Left lobe of liver (tissue), 2 donors: ENCODE measurements at regions not wholly inside any gene's neighbourhood (a gene's known extent, or its start where the extent isn't known, plus 50 kb on each side); places are given as distances from the start of the nearest gene placed in this dataset.

Source experiments
- ATAC-seq: fragments of 200-7000 bp; cut with Tn5 transposase; one replicate; pipeline ENCODE4 v1.9.1; 2020; ENCODE audit warnings: mild to moderate bottlenecking, moderate library complexity
- DNase-seq: peaks from one replicate; pipeline ENCODE4 v3.0.0-alpha.2; 2020; ENCODE audit warnings: low spot score
- donor health status: DM: no; HTN: no; CAD: no; lungs with moderate emphysema.
- donor health status: DM: no; HTN: yes; CAD: no.

DNA sequence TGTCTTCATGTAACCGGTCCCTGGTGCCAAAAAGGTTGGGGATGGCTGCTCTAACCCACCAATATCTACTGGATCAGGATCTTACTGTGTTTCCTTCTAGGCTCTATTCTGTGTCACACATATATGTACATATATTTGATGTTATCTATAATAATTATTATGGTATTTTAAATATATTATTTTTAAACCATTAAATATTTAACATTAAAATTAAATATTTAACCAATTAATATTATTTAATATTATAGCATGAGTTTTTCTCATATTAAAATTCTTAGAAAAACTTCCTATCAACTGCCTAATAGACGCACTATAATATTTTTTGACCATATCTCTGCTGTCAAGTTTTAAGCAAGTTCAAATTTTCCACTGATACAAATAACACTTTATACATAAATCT, 196.9 kb upstream of the PLET1 start:
- no peak for DNase-seq
- no peak for ATAC-seq

DNA sequence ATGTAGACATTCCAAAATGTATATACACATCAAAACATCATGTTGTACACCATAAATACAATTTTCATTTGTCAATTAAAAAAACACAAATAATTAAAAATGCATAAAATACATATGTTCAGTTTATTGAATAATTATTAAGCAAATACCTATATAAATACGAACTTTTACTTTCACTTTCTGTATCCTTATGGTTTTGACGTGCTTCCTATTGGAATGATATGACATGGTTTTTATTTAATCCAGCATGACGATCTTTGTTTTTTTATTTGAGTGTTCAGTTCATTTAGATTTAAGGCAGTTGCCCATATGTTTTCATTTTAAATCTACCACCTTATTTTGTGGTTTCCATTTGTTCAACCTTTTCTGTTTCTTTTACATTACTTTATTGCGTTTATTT, 198.3 kb upstream of the PLET1 start:
- DNase-seq, result no peak
- no peak for ATAC-seq

DNA sequence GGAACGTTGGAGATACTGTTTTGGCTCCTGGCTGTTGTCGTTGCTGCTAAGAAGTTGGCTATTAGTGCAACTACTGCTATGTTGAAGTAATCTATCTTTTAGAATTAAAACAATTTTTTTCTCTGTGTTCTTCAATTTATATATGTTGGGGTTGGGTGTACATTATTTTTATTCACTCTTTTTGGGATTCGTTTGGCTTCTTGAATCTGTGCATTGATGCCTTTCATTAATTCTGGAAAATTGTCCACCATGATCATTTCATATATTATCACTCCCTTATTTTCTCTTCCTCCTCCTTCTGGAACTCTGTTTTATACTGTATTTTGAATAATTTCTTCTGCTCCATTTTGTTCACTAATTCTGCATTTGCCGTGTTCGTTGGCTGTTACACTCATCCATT, 199.5 kb upstream of the PLET1 start:
- DNase-seq (no peak), ATAC-seq (no peak)

DNA sequence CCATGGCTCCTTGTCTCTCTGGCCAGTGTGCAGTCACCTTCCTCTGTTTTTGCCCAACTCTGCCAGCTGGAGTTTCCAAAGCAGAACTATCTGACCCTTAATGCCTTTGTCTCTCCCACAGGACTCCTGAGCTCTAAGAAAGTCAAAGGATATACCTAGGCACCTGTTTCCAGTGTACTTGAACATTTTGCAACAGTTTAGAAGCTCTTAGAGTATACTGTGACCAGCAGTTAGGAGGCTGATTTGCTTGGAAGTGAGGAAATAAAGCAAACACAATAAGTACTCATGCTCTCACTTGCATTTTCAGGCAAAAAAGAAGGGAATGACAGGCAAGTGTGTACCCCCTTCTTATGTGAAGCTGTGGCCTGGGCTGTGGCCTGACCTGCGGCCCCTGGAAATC, 204.3 kb upstream of the PLET1 start:
- ATAC-seq (no peak), DNase-seq (no peak)

DNA sequence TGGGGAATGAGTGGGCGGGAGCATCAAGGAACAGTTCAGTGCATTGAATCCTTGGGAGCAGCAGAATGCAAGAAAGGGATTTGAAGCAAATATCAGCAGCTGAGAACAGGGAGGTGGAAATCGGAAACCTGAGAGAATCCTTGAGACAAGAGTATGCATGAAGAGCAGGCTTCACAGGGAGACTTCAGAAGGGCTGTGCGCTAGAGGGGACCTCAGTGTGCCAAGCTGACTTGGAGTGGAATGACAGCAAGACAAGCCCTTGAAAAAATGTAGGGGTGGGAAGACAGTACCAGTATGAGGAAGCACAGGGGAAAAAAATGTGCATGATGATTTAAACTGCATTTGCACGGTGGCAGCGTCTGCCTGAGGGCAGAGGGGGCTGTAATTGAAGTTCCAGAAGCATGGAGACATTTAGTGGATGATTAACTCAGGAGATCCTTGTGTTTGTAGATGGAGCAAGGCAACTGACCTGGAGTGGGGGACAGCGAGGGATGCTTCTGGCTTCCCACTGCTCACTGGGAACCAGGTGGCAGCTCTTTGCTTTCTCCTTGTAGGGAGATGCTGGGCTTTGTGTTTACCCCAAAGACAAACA, 204.9 kb upstream of the PLET1 start:
- no peak for ATAC-seq
- DNase-seq, result no peak

DNA sequence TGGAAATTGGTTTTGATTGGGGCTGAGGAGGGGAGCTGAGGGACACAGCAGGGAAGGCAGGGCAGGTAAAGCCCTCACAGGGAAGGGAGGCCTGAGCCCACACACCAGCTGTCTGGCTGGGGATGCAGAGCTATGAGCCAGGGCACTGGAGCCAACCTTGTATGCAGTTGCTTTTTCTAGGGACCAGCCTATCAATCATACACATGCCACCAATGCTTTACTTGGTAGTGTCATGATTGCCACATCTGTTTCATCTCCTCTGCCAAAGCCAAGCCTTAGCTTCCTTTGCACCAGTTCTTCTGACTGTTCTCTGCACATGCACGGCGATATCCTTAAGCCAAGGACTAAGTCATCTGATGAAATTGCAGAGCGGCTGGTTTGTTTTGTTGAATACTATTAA, 207.1 kb upstream of the PLET1 start:
- ATAC-seq (no peak), DNase-seq (no peak)

DNA sequence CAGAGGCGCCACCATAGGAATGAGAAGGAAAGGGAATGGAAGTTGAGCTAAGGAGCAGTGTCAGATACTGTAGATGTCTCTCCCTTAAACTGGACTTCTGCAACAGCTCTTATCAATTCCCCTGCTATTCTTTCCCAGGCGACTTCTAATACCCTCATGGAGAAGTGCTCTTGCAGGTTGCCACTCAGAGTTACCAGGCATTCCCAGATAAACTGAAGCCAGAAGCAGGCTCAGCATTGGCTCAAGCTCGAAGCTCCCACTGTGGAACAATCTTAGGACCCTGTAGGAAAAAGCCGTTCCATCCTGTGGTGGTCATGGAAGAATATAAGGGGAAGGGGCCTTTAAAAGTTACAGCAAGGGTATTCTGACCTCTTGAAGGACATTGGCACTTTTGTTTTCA, 208.7 kb upstream of the PLET1 start:
- DNase-seq (no peak), ATAC-seq (no peak)

DNA sequence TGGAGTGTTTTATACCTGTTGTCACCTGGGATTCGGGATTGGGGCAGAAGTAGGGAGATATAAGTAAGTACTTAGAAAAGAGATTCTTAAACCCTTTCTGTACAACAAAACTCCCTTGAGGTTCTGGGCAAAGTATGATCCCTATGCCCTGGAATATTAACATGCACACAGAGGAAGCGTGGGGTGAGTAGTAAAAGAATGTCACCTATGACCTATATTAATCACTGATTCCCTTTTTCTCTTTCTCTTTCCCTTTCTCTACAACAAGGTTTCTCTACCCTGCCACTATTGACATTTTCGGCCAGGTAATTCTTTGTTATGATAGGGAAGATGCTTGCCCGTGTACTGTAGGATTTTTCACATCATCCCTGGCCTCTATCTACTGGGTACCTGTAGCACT, 209.7 kb upstream of the PLET1 start:
- no peak for DNase-seq
- peak; percentile 28 for ATAC-seq

DNA sequence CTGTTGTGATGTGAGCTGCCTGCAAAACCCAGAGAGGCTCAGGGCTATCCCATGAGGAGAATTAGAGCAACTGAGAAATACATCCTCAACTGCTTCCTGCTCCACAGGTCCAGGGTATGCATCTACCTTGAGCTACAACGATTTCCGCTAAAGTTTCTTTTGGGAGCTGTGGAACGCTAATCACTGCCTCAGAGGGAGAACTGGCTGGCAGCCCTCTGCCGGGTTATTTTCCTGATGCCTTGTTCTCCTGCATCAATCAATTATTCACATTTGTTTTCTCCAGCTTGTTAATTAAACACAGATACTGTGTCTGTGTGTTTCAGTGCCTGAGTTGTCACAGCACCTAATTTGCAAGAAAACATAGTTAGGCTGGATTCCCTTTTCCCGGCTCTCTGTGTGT, 211.1 kb upstream of the PLET1 start:
- no peak for DNase-seq
- ATAC-seq, result no peak

DNA sequence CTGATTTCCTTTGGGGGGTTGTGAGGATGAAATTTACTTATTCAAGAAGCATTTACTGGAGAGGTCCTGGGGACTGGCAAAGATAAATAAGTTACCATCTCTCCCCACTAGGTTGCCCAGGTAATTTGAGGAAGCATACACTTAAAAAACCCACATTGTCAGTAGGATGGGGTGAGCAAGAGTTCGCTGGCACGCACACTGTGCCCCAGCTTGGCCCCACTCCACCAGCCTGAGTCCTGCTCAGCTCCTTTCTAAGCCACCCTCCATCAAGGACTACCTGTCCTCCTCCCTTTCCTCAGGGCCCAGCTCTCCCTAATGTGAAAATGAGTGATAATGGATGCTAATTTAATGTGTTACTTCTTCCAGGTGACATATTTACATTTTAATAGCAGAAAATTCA, 216.5 kb upstream of the PLET1 start:
- no peak for ATAC-seq

DNA sequence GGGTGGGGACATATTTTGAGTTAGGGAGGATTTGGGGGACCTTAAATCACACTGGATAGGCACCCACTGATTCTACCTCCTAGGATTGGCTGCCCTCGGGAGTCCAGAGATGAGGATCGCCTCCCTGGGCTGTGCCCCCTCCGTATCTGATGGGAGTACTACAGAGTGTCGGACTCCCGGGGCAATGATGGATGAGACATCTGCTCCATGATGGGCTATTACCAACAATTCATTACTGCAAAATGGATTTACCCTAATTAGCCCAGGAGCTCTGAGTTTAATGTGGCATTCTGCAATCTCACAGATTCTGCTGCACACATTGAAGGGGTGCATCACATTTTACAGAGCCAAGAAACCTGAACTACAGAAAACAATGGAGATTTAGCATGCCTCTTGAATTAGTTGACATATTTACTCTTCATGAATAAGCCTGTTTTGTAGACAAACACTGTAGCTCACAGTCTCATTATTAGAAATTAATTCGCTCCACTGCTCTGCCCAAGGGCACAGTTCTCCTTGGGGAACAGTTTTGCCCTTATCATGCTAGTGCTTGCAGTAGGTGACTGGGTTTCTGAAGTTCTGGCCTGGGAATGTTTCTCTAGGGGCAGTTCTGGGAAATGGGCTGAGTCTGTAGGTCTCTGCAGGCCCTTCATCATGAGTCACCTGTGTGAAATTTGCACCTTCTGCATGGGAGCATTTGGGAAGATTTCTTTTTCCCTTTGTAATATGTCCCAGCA, 217.1 kb upstream of the PLET1 start:
- no peak for ATAC-seq
- DNase-seq, result no peak

More for the DNA sequence above, 216.5 kb upstream of the PLET1 start:
- no peak for DNase-seq

DNA sequence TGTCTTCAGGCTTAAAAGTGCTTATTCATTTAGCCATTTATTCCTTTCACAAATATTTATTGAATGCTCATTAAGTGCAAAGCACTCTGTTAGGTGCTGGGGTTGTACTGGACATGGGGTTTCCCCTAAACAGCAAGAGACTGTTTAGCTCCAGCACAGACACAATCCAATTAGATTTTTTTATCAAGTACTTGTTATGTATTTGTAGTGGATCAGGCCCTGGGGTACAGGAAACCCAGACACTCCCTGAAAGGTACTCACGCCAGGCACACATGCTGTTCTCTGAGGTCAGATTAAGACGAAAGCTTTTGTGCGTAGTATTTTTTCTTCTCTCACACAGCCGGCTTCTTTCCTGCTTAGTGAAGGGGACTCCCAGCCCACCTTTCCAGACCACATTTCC, 218.1 kb upstream of the PLET1 start:
- no peak for ATAC-seq

DNA sequence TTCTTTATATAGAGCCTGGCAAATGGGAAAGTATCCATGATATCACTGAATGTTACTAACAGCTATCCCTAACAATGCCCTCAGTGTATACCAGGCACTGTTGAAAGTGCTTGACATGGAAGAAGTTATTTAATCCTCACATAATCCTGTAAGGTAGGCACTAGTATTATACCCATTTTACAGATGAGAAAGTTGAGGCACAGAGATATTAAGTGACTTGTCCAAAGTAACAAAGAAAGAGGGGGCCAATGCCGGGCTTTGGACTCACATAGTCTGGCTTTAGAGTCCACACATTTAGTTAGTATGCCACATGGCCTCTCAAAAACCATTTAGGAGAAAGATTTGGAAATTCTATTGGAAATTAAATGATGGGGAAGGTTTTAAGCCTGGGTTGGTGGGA, 220.8 kb upstream of the PLET1 start:
- no peak for ATAC-seq
- DNase-seq, result no peak

More for the DNA sequence above, 218.1 kb upstream of the PLET1 start:
- no peak for DNase-seq

DNA sequence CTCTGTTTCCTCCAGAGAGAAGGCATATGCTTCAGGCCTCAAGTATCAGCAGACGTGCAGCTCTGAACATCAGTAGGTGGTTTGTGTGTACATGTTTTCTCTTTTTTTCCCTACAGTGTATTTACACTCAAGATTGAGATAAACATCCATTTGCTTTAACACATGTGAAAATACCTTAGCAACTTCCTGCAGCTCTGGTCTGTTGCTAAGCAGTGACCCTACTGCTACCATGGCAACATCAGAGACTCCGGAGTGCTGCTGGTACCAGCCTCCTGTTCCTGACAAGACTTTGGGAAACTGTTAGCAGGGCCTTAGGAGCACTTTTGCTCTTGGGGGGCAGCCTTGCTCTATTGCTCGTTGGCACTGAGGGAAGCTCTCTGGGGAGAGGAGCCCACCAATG, 221.2 kb upstream of the PLET1 start:
- no peak for DNase-seq

DNA sequence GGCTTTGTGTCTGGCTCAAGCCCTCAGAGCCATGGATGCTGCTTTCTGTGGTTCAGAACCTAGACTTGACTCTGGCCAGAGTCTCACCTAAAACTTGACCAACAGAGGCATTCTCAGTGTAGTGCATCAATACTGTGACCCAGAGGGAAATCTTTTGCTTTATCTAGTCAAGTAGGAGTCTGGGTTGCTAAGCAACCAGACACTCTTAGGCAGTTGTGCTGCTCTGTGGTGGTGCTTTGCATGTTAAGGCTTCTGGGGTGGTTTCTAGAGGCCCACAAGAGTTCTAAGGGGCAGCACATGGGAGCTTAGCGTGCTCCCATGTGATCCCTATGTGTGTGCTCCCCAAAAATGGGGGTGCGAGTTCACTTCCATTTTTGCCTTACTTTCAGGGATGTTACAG, 224.6 kb upstream of the PLET1 start:
- no peak for ATAC-seq

More for the DNA sequence above, 221.2 kb upstream of the PLET1 start:
- ATAC-seq, result no peak

DNA sequence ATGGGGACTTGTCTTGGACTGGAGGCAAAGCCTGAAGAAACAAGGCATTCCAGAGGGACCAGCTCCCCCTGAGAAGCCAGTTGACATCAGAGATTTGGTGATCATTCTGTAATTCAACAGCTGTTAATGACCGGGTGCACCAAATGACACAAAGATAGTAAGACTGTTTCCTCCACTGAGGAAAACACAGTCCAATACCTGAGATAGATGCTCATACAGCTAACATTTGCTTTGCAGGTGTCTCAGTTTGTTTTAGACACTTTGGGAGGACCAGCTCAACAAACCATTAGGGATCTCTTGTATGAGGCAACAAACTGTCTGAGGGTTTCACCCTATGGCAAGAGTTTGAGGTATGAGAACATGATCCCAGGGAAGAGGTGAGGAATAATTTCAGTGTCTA, 237.2 kb upstream of the PLET1 start:
- DNase-seq (no peak), ATAC-seq (no peak)

More for the DNA sequence above, 224.6 kb upstream of the PLET1 start:
- no peak for DNase-seq

DNA sequence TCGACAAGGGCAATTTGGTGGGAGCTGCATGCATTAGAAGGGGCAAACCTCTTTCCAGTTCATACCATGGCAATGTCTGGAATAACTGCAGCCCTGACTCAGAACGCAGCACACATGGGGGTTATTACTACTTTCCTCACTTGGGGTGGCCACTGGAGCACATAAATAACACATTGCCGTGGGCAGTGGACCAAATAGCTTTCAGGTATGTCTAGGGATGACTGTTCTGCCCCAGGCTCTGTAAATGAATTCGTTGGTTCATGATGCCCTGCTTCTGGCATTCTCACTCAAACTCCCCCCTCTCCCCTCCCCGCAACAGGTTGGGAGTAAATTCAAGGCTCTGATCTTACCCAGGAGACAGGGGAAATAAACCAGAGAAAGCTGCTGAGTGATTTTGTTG, 238.0 kb upstream of the PLET1 start:
- no peak for DNase-seq
- ATAC-seq, result no peak

DNA sequence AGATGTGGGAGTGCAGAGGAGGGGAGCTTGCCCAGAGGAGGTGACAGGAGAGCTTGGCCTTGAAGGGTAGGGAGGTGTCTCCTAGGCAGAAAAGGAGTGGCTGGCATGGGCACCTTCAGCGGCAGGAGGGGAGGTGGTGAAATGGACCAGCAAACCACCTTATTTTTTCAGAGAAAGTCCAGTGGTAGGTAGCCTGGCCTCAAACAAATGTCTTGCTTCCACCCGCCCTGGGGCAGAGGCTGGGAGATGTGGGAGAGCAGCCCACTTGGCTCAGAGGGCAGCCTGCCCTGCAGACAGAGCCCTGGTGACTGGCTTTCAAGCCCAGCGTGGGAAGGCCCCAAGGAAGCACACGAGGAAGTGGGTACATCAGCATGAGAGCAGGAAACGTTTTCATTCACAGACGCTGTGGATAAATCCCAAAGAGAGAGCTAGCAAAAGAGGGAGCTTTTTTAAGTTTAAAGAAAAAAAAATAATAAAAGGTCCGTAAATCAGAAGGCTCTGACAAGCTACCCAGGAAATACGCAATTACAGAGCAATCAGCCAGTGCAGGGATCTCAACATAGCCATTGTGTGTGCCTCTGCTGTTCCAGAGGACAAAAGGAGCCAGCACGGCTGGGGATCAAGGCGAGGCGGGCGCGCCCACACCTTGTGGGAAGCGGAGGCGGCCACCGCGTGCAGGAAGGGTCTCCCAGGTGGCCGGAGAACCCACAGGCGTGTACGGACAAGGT, 238.7 kb upstream of the PLET1 start:
- DNase-seq (no peak), ATAC-seq (no peak)

DNA sequence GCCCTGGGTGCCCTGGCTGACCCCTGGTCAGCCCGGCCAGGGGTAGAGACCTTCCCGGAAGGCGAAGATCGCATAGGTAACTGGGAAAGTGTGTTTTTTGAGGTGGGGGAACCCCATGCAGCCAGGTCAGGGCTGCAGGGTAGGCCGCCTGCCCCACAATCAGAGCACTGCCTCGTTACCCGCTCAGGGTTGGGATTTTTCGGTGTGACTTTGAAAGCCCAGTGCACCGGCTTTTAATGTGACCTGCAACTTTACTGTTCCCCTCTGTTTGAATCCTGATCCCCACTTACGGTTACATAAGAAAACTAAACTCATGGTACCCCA, 239.2 kb upstream of the PLET1 start:
- no peak for DNase-seq
- no peak for ATAC-seq

DNA sequence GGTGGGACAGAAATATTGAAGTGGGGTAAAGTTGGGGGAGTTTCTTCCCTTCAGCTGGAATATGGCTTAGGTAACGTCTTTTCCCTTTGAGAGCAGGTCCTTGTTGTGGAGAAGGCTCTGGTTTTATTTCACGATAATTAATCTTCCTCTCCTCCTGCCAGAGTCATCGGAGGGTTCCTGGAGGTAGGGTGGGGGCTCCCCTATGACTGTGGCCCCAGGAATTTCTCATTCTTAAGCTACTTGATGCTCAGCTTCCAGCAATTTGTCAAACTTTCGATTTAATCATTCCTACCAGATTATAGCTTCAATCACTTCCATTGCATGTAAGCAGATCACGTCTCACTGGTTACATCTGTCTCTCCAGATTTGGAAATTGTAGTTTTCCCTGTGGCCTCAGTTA, 242.8 kb upstream of the PLET1 start:
- ATAC-seq (no peak), DNase-seq (no peak)

DNA sequence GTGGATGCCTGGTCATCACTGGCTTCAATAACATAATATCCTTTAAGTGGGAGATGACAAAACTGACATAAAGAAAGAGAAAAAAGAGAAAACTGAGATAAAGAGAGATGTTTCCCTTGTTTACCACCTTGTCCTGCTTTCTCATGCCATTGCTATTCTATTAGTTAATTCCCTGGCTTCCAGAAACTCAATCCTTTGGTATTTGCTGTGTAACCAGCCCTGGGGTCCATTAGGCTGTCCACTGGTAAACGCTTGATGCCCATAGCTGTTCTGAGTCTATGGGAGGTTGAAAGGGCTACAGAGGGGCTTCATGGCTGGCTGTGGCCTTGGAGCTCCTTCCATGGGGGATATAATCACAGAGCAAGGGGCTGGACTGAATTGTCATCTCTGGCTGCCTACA, 243.4 kb upstream of the PLET1 start:
- DNase-seq (no peak), ATAC-seq (no peak)

DNA sequence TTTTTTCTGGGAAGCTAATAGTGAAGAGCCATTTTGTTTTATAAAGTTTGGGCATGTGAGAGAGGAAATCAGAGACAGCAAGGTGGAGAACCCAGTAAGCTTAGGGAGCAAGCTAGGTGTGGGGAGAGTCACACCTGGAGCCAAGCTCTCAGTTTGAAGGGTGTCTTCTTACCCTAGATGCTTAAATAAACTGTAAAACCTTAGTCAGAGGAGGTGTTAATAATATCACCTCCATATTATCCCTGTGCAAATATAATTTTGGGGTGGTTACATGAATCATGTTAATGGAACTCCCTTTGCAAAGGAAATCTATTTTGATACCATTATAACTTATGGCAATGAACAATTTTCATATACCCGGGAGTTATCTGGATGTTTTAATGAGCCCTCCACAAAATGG, 246.2 kb upstream of the PLET1 start:
- no peak for DNase-seq
- ATAC-seq, result no peak

DNA sequence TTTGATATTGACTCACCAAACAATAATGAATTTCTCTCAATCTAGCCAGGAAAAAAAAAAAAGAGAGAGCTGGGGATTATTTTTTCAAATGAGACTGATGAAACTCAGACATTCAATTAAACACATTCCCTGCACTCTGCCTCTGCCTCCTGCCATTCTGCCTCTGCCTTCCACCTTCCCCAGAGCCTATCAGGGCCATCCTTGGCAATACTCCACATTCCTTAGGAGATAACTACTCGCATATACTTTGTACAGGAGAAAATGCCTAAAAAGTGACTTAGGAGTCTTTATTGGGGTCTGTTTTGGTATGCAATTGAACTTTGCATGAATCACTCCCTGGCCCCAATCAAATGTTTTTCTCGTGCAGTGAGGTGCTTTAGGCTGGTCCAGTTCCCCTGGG, 246.6 kb upstream of the PLET1 start:
- no peak for ATAC-seq
- DNase-seq, result no peak
